Caco-2 (cell line): ENCODE measurements at regions not wholly inside any gene's neighbourhood (a gene's known extent, or its start where the extent isn't known, plus 50 kb on each side); places are given as distances from the start of the nearest gene placed in this dataset.

Experiments
- BruUV-seq: library from RNA; stranded (reverse); fragments of 400-500 nt; replicated peaks from 2 replicates; lab custom pipeline; 2021; lab: Mats Ljungman, UMichigan
- CTCF ChIA-PET: fragments of 300-600 bp; sonication (Branson Sonifier 250); formaldehyde crosslinking; loops from one replicate; lab custom pipeline; 2022; ENCODE audit warnings: antibody characterized with exemption; lab: Charles Lee
- POLR2A ChIA-PET: fragments of 300-600 bp; sonication (Branson Sonifier 250); formaldehyde crosslinking; loops from one replicate; lab custom pipeline; 2022; ENCODE audit warnings: antibody characterized with exemption; lab: Charles Lee
- DNase-seq, 2 experiments: peaks; one replicate each; pipeline versions ENCODE4 v3.0.0 to v3.0.0-alpha.2; 2020 to 2022
- H3K27me3 ChIP-seq: replicated peaks from 2 replicates; pipeline ENCODE4 v1.6.0; 2011; ENCODE audit warnings: low read length; ENCODE audit not compliant: control insufficient read depth, insufficient read depth
- H3K36me3 ChIP-seq: 2 replicates; pipeline ENCODE4 v1.5.1; 2011; ENCODE audit warnings: low read length; ENCODE audit not compliant: control insufficient read depth, insufficient read depth
- H3K4me1 ChIP-seq: fragments of 250-450 bp; sonication (Bioruptor Pico); 2 replicates; pipeline ENCODE4 v1.5.1; 2020; ENCODE audit warnings: mild to moderate bottlenecking
- H3K4me3 ChIP-seq: 2 replicates; pipeline ENCODE4 v1.5.1; 2011; ENCODE audit warnings: low read depth, mild to moderate bottlenecking, control low read depth, low read length
- H3K9me3 ChIP-seq: fragments of 250-450 bp; sonication (Bioruptor Pico); 2 replicates; pipeline ENCODE4 v1.5.1; 2020; ENCODE audit warnings: mild to moderate bottlenecking, moderate library complexity
- H3K27ac Mint-ChIP-seq: one replicate; pipeline ENCODE4 v1.8.0; 2022; ENCODE audit warnings: mixed read lengths; ENCODE audit not compliant: unreplicated experiment
- H3K27me3 Mint-ChIP-seq: one replicate; pipeline ENCODE4 v1.8.0; 2022; ENCODE audit warnings: mixed read lengths; ENCODE audit not compliant: insufficient read depth, unreplicated experiment
- H3K36me3 Mint-ChIP-seq: one replicate; pipeline ENCODE4 v1.8.0; 2022; ENCODE audit warnings: mild to moderate bottlenecking, mixed read lengths; ENCODE audit not compliant: insufficient read depth, unreplicated experiment
- H3K4me1 Mint-ChIP-seq: one replicate; pipeline ENCODE4 v1.8.0; 2022; ENCODE audit warnings: low read depth, mixed read lengths; ENCODE audit not compliant: unreplicated experiment
- H3K4me3 Mint-ChIP-seq: one replicate; pipeline ENCODE4 v1.8.0; 2022; ENCODE audit warnings: mild to moderate bottlenecking, moderate library complexity, mixed read lengths; ENCODE audit not compliant: unreplicated experiment
- H3K9me3 Mint-ChIP-seq: one replicate; pipeline ENCODE4 v1.8.0; 2022; ENCODE audit warnings: mixed read lengths; ENCODE audit not compliant: unreplicated experiment
- intact Hi-C: fragments of 100-400 bp; cut with micrococcal nuclease; formaldehyde crosslinking; loops from one replicate; pipeline ENCODE4 v1.10.0; 2022; ENCODE audit not compliant: unreplicated experiment
- TF ChIP-seq, protein P1 (sequence below), 2 experiments: fragments of 200-600 bp in 1 of 2; IDR thresholded peaks; 1 replicate in 1 of 2; 2 replicates in 1 of 2; pipeline versions ENCODE4 v1.5.1 to v1.8.0; 2011 to 2022; ENCODE audit warnings: antibody characterized with exemption in 1 of 2, control low read depth in 1 of 2, inconsistent platforms in 1 of 2, low read depth in 1 of 2, low read length in 1 of 2, mild to moderate bottlenecking in 1 of 2, moderate library complexity in 1 of 2; ENCODE audit not compliant: insufficient read depth in 1 of 2, severe bottlenecking in 1 of 2, unreplicated experiment in 1 of 2

- H3K27ac Mint-ChIP-seq, result peak overlapping the region; percentile 70
- POLR2A ChIA-PET, result no interaction called here
- H3K36me3 Mint-ChIP-seq, result no peaks in the 10 kb centered on the region
- no peak overlapping the region for H3K4me3 Mint-ChIP-seq
- Histone ChIP-seq H3K4me1 (peaks cover 45% of the 10 kb centered on the region), H3K4me3 (no peak overlapping the region), H3K36me3 (no peaks in the 10 kb centered on the region), H3K27me3 (no peaks in the 10 kb centered on the region), H3K9me3 (peaks cover 10% of the 10 kb centered on the region)
- H3K27me3 Mint-ChIP-seq, result no peaks in the 10 kb centered on the region
- intact Hi-C loops, result loop anchor here (1.0 to 5.0 kb wide), 2 partner anchors 29 to 81 kb away; no protein-coding TSS in a partner anchor
- BruUV-seq, result no TSS peak
- TF ChIP-seq, protein P1, sequence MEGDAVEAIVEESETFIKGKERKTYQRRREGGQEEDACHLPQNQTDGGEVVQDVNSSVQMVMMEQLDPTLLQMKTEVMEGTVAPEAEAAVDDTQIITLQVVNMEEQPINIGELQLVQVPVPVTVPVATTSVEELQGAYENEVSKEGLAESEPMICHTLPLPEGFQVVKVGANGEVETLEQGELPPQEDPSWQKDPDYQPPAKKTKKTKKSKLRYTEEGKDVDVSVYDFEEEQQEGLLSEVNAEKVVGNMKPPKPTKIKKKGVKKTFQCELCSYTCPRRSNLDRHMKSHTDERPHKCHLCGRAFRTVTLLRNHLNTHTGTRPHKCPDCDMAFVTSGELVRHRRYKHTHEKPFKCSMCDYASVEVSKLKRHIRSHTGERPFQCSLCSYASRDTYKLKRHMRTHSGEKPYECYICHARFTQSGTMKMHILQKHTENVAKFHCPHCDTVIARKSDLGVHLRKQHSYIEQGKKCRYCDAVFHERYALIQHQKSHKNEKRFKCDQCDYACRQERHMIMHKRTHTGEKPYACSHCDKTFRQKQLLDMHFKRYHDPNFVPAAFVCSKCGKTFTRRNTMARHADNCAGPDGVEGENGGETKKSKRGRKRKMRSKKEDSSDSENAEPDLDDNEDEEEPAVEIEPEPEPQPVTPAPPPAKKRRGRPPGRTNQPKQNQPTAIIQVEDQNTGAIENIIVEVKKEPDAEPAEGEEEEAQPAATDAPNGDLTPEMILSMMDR (IDR thresholded peaks at IDR 0.05; ENCODE audit: insufficient read depth in 1 of 2, low read depth in 1 of 2, low read length in 1 of 2, severe bottlenecking in 1 of 2, unreplicated experiment in 1 of 2), result no peak
- peaks cover 34% of the 10 kb centered on the region for H3K4me1 Mint-ChIP-seq
- no peak for DNase-seq
- CTCF ChIA-PET, result interaction anchor here (0.8 kb wide), 1 partner anchor 357 kb away, joined by 3 read pairs; no protein-coding TSS in a partner anchor
- H3K9me3 Mint-ChIP-seq, result peaks cover 21% of the 10 kb centered on the region
Observed at GRCh38 chr2:16068552-16068940, 128.2 kb downstream of the MYCN start.

- Histone ChIP-seq H3K36me3 (no peaks in the 10 kb centered on the region), H3K9me3 (peaks cover 16% of the 10 kb centered on the region), H3K4me3 (no peak overlapping the region), H3K27me3 (no peaks in the 10 kb centered on the region), H3K4me1 (peaks cover 45% of the 10 kb centered on the region)
- no peaks in the 10 kb centered on the region for H3K27me3 Mint-ChIP-seq
- H3K4me1 Mint-ChIP-seq, result peaks cover 34% of the 10 kb centered on the region
- H3K9me3 Mint-ChIP-seq, result peaks cover 24% of the 10 kb centered on the region
- no TSS peak for BruUV-seq
- peak overlapping the region; percentile 70 for H3K27ac Mint-ChIP-seq
- H3K4me3 Mint-ChIP-seq, result no peak overlapping the region
- POLR2A ChIA-PET, result interaction anchor here (0.9 kb wide), 1 partner anchor 128 kb away, joined by 3 read pairs; the partner anchor contains the start of gene MYCN
- TF ChIP-seq, protein P1 (IDR thresholded peaks at IDR 0.05; ENCODE audit: insufficient read depth in 1 of 2, low read depth in 1 of 2, low read length in 1 of 2, severe bottlenecking in 1 of 2, unreplicated experiment in 1 of 2), result no peak
- DNase-seq, result peak; percentile 69 to 74
- intact Hi-C loops, result loop anchor here (1.0 to 5.0 kb wide), 2 partner anchors 29 to 81 kb away; no protein-coding TSS in a partner anchor
- no peaks in the 10 kb centered on the region for H3K36me3 Mint-ChIP-seq
- CTCF ChIA-PET, result interaction anchor here (0.8 kb wide), 1 partner anchor 357 kb away, joined by 3 read pairs; no protein-coding TSS in a partner anchor
Observed at GRCh38 chr2:16067866-16068551, 127.7 kb downstream of the MYCN start.

- Mint-ChIP-seq H3K27me3 (no peaks in the 10 kb centered on the region), H3K4me1 (peaks cover 34% of the 10 kb centered on the region), H3K9me3 (peaks cover 30% of the 10 kb centered on the region), H3K27ac (no peak overlapping the region), H3K36me3 (no peaks in the 10 kb centered on the region), H3K4me3 (no peak overlapping the region)
- TF ChIP-seq, protein P1 (IDR thresholded peaks at IDR 0.05; ENCODE audit: insufficient read depth in 1 of 2, low read depth in 1 of 2, low read length in 1 of 2, severe bottlenecking in 1 of 2, unreplicated experiment in 1 of 2), result no peak
- DNase-seq, result no peak
- no peak overlapping the region for H3K4me3 ChIP-seq
- CTCF ChIA-PET, result no interaction called here
- intact Hi-C loops, result loop anchor here (5.0 kb wide), 1 partner anchor 80 kb away; no protein-coding TSS in a partner anchor
- POLR2A ChIA-PET, result interaction anchor here (0.9 kb wide), 1 partner anchor 127 kb away, joined by 3 read pairs; the partner anchor contains the start of gene MYCN
- peaks cover 21% of the 10 kb centered on the region for H3K9me3 ChIP-seq
- no peaks in the 10 kb centered on the region for H3K27me3 ChIP-seq
- H3K36me3 ChIP-seq, result no peaks in the 10 kb centered on the region
- peaks cover 45% of the 10 kb centered on the region for H3K4me1 ChIP-seq
- no TSS peak for BruUV-seq
Observed at GRCh38 chr2:16067444-16067843, 127.1 kb downstream of the MYCN start.
